HG02642 (cell line): ENCODE measurements at regions not wholly inside any gene's neighbourhood (a gene's known extent, or its start where the extent isn't known, plus 50 kb on each side); places are given as distances from the start of the nearest gene placed in this dataset.

Experiments used
- ATAC-seq: cut with Tn5 transposase; IDR thresholded peaks from one replicate; pipeline ENCODE4 v1.9.1; 2021; ENCODE audit warnings: mild to moderate bottlenecking; ENCODE audit not compliant: unreplicated experiment, poor library complexity

DNA sequence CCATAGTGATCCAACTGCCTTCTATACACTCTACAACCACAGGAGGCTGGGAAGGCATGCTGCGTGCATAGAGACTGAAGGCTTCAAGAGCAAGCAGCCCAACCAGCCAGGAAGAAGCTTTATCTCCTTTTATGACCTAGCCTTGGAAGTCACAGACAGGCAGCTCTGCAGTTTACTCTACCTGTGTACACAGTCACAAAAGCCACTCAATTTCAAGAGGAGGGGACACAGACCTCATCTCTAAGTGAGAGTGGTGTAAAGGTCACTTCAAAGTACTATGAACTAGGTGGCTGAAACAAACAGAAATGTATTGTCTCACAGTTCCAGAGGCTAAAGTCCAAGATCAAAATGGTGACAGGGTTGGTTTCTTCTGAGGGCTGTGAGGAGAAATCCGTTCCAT, 69.6 kb upstream of the GJB5 start:
- no peak for ATAC-seq

DNA sequence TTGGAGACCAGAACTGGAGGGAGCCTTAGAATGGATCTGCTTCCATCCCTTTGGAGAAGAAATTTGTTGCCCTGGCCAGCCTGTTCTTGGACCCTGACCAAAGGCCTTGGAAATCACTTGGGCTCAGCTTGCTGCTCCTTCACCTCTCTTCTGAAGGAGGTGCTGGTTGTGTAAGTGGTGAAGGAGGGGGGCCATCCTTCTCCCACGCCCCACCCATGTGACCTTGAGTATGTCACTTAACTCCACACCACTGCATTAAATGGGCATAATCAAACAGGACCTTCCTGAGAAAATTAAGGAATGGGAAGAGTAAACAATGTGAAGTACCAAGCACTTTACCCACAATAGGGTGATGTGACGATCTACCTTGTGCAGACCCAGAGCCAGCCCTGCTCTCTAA, 68.3 kb upstream of the GJB5 start:
- no peak for ATAC-seq

DNA sequence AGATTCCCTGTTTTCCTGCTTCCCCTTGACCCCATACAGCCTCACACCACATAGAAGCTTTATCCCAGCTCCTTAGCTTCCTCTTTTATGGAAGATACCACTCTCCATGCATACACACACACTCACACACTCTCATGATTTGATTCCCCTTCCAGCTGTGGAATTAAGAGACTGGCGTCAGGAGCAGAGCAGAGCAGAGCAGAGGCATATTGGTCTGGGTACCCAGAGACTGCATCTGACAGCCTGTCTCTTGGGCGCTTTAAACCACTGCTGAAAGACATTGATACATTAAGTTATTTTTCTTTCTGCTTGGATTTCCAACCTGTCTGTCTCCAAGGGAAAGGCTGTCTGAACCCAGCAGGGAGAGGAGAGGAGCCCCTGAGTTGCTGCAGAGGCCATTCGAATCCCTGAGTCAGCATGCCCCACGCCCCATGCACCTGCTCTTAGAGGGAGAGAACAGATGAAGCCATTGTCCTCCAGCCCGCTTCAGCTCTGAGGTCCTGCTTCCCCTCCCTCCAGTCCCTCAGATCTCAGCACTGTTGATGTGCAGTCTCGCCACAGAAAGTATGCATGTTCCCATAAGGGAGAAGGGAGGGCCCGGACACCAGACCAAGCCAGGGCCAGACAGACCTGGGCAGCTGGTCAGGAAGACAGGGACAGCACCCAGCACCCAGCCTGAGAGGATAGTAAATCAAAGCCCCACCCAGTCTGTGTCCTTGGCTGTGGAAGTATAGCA, 66.7 kb upstream of the GJB5 start:
- ATAC-seq = no peak

DNA sequence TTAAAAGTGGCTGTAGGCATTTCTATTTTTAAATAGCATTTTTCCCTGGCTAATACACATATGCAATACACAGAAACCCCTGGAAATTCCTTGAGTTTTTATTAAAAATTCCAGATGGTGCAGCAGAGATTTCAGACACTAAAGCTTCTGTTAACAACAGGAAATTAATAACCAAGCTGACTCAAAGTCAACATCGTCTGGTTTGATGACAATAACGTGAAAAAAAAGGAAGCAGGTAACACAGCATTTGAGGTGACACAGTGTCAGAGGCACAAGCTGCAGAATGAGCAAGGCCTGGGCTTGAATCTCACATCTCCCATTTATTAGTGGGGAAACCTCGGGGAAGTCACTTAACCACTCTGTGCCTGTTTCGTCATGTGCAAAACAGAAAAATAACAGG, 64.6 kb upstream of the GJB5 start:
- no peak for ATAC-seq

DNA sequence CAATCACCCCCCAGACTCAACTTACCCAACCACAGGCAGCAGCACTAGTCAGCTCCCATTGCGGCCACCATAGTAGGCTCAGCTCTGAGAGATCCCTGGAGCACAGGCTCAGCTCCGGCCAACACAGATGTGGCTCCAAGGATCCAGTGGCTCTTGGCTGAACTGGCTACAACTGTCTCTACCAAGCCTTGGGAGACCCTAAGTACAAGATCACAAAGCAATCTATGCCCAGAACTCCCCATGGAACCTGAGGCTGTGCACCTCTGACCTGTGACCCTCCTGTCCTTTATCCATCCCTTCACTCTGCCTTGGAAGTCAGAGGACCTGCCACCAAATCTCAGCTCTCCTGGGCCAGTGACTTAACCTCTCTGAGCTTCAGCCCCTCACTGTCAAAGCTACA, 61.8 kb upstream of the GJB5 start:
- ATAC-seq = no peak

DNA sequence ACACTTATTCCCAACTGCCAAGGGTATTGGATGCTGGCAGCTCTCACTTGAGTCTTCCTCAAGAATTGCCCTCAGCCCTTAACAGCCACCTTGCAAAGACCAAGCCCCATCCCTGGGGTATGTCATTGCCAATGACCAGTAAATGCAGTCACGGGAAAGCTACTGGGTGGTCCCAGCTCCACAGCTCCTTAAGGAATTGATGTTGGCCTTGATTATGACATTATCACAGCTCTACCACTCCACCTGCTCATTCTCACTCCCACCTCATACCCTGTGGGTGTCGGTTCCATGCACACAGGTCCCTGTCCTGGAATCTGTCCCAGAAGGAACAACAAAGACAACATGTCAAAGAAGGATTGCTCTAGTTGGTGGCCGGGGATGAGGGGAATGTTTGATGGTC, 60.5 kb upstream of the GJB5 start:
- ATAC-seq = no peak

DNA sequence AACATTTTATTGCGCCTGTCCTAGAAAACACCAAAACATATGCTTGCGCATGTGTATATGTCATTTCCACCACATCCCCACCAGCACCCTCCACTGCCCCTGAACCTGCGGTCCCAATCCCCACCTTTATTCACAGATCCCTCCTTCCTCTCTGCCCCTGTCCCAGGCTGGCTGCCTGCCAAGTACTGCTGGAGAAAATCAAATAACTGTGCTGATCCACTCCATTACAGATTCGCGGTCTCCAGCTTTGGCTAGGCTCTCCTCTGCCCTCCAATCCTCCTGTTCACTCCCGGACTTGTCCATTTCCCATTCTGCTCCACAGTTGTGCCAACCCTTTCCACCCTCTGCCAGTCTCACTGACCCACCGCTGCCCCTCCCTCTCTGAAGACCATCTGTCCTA, 59.3 kb upstream of the GJB5 start:
- no peak for ATAC-seq

DNA sequence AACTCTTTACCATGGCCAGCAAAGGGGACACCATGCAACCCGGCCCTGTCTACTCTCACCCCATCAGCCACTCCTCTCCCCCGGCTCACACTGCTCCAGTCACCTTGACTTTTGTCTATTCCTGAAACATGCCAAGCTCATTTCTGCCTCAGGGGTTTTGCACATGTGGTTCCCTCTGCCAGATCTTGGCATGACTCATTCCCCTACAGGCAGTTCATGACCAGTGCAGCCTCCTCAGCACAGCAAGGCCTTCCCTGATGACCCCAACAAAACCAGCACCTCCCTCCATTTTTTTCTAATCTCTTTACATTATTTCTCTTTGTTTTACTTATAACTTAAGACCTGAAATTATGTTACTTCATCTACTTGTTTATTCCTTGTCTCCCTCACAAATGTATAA, 58.6 kb upstream of the GJB5 start:
- ATAC-seq = no peak

DNA sequence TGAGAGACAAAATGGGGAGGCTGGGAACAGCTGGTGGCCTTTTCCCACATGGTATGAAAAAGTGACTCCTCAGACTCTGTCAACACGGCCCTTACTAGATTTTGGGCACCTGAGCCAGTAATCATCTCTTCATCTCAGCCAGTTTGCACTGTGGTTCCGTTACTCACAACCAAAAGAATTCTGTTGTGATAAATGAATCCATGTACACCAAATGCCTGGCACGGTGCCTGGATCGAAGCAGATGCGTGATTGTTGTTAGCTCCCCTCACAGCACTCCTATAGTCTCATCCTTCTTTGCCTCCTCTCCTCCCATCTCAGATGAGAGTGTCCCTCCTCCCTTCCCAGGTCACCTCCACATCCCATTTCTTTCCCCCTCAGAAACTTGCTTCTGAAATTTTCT, 57.9 kb upstream of the GJB5 start:
- no peak for ATAC-seq

DNA sequence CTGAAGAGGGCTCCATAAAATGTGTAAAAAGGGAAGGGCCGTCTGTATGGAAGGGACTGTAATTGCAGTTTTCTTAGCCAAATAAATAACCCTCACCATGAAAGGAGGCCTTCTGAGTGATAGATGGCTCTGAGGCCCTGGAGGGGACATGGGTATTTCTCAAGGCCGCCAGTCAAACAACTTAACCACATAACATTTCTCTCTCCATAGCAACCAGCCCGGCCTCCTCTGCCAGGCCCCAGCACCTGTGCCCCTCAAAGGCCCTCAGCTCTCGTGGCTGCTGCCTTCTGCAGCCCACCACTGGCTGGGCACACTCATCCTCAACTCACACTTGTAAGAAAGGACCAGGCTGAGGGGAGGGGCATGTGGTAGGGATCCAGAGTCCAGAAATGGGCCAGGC, 57.0 kb upstream of the GJB5 start:
- ATAC-seq = no peak

DNA sequence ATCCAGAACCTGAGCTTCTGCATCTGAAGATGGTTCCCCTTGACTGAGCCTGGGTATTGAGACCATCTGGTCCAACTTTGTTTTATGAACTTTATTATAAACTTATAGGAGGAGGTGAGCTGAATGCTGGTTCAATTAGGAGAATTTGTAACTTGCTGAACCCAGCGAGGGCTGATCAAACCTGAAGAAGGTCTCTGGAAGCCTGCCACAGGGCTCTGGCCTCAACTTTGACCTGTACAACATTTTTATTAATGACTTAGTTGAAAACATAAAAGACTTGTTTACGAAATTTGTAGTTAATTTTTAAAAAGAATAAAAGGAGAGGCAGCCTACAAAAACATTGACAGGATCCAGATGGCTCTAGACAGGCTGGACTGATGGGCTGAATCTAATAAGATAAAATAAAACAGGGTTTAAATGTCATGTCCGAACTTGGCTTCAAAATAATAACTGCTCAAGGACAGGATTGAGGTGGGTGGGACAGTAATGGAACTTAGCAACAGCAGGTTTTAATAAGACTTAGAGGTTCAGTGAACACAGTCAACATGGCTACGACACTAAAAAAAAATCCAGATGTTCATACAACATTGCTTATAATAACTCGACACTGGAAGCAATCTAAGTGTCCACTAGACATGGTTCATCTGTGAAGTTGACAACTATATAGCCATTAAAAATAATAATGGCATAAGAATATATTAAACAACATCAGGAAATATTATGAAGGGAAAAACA, 53.4 kb upstream of the GJB5 start:
- no peak for ATAC-seq
